HFFc6 (cell line): ENCODE measurements at regions not wholly inside any gene's neighbourhood (a gene's known extent, or its start where the extent isn't known, plus 50 kb on each side); places are given as distances from the start of the nearest gene placed in this dataset.

ENCODE experiments used
- DNase-seq: peaks from one replicate; pipeline ENCODE4 v3.0.0-alpha.2; 2018
- H3K27ac Mint-ChIP-seq: 2 replicates; pipeline ENCODE4 v1.8.0; 2020; ENCODE audit warnings: mild to moderate bottlenecking, mixed read lengths
- H3K27me3 Mint-ChIP-seq: 2 replicates; pipeline ENCODE4 v1.8.0; 2021; ENCODE audit warnings: mild to moderate bottlenecking, moderate library complexity, mixed read lengths; ENCODE audit not compliant: insufficient read depth
- H3K36me3 Mint-ChIP-seq: 2 replicates; pipeline ENCODE4 v1.8.0; 2021; ENCODE audit warnings: low read depth, mixed read lengths
- H3K4me1 Mint-ChIP-seq: 2 replicates; pipeline ENCODE4 v1.8.0; 2020; ENCODE audit warnings: low read depth, mixed read lengths
- H3K4me3 Mint-ChIP-seq: 2 replicates; pipeline ENCODE4 v1.8.0; 2020; ENCODE audit warnings: mild to moderate bottlenecking, moderate library complexity, mixed read lengths
- H3K9me3 Mint-ChIP-seq: 2 replicates; pipeline ENCODE4 v1.8.0; 2020; ENCODE audit warnings: mild to moderate bottlenecking, mixed read lengths
- TF ChIP-seq, protein P1 (sequence below): fragments of 200-600 bp; sonication (generic); IDR thresholded peaks from 2 replicates; pipeline ENCODE4 v1.5.0; 2021; ENCODE audit warnings: antibody characterized with exemption, mild to moderate bottlenecking

DNA sequence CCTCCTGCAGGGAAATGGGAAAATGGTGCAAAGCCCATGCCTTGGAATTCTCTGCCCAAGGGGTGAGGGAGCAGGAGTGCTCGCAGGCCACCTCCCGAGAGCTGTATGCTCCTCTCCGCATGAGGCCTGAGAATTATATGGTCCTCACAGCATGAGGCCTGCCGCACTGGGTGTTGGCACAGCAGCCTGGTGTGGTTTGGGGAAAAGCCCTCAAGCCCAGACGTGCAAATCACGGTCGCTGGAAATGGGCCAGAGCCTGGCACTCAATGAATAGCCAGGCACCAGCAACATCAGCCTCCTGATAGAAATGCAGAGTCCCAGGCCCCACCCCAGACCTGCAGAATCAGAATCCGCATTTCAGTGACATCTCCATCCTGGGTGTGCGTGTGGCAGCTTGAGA is 156.4 kb upstream of the FOXF1 start:
- peaks cover 88% of the 10 kb centered on the region for H3K4me1 Mint-ChIP-seq
- H3K27ac Mint-ChIP-seq: peak overlapping the region; percentile 99
- DNase-seq: no peak
- TF ChIP-seq, protein P1, sequence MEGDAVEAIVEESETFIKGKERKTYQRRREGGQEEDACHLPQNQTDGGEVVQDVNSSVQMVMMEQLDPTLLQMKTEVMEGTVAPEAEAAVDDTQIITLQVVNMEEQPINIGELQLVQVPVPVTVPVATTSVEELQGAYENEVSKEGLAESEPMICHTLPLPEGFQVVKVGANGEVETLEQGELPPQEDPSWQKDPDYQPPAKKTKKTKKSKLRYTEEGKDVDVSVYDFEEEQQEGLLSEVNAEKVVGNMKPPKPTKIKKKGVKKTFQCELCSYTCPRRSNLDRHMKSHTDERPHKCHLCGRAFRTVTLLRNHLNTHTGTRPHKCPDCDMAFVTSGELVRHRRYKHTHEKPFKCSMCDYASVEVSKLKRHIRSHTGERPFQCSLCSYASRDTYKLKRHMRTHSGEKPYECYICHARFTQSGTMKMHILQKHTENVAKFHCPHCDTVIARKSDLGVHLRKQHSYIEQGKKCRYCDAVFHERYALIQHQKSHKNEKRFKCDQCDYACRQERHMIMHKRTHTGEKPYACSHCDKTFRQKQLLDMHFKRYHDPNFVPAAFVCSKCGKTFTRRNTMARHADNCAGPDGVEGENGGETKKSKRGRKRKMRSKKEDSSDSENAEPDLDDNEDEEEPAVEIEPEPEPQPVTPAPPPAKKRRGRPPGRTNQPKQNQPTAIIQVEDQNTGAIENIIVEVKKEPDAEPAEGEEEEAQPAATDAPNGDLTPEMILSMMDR: no peak
- H3K27me3 Mint-ChIP-seq: peaks cover 11% of the 10 kb centered on the region
- peaks cover 19% of the 10 kb centered on the region for H3K36me3 Mint-ChIP-seq
- H3K9me3 Mint-ChIP-seq: peaks cover 14% of the 10 kb centered on the region
- peak overlapping the region; percentile 77; the same call in 1 of the 2 replicates for H3K4me3 Mint-ChIP-seq

GRCh38 chr16:86354641-86355513 is 155.4 kb upstream of the FOXF1 start:
- peak overlapping the region; percentile 99 for H3K27ac Mint-ChIP-seq
- H3K4me3 Mint-ChIP-seq: peak overlapping the region; percentile 77
- H3K9me3 Mint-ChIP-seq: peaks cover 14% of the 10 kb centered on the region
- TF ChIP-seq, protein P1: no peak
- H3K36me3 Mint-ChIP-seq: peaks cover 19% of the 10 kb centered on the region
- H3K4me1 Mint-ChIP-seq: peaks cover 82% of the 10 kb centered on the region
- peaks cover 8% of the 10 kb centered on the region for H3K27me3 Mint-ChIP-seq
- DNase-seq: peak; percentile 94

DNA sequence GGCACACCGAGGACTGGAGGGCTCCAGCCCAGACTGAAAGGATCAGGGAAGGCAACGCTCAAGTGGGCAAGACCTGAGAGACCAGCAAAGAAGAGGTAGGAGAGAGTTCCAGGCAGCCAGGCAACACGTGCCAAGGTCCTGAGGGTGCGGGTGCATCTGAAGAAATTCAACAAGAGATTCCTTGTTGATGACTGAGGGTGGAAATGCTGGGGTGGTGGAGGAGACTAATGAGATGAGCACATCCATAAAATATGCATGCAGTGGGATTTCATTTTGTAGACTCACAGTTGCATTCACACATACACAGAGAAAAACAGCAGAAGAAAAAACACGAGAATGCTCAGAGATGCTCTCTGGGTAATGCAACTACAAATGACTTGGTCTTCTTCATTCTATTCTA is 154.8 kb upstream of the FOXF1 start:
- peaks cover 19% of the 10 kb centered on the region for H3K36me3 Mint-ChIP-seq
- peak; percentile 98 for DNase-seq
- H3K27ac Mint-ChIP-seq: peak overlapping the region; percentile 99
- peaks cover 78% of the 10 kb centered on the region for H3K4me1 Mint-ChIP-seq
- peaks cover 4% of the 10 kb centered on the region for H3K27me3 Mint-ChIP-seq
- TF ChIP-seq, protein P1: no peak
- peaks cover 14% of the 10 kb centered on the region for H3K9me3 Mint-ChIP-seq
- H3K4me3 Mint-ChIP-seq: peak overlapping the region; percentile 77

- H3K36me3 Mint-ChIP-seq: peaks cover 19% of the 10 kb centered on the region
- H3K4me1 Mint-ChIP-seq: peaks cover 73% of the 10 kb centered on the region
- H3K27ac Mint-ChIP-seq: peak overlapping the region; percentile 99
- peak overlapping the region; percentile 77 for H3K4me3 Mint-ChIP-seq
- H3K9me3 Mint-ChIP-seq: peaks cover 14% of the 10 kb centered on the region
- DNase-seq: no peak
- peaks cover 4% of the 10 kb centered on the region for H3K27me3 Mint-ChIP-seq
- TF ChIP-seq, protein P1: no peak
Observed at GRCh38 chr16:86355951-86356350, 154.4 kb upstream of the FOXF1 start.

- Mint-ChIP-seq H3K27ac (peak overlapping the region; percentile 99), H3K4me1 (peaks cover 70% of the 10 kb centered on the region), H3K4me3 (no peak overlapping the region), H3K27me3 (peaks cover 4% of the 10 kb centered on the region), H3K36me3 (peaks cover 19% of the 10 kb centered on the region), H3K9me3 (peaks cover 14% of the 10 kb centered on the region)
- no peak for DNase-seq
- TF ChIP-seq, protein P1: no peak
Observed at GRCh38 chr16:86356804-86357203, 153.5 kb upstream of the FOXF1 start.
